Posterior cingulate gyrus (tissue), 11 donors: ENCODE measurements at regions not wholly inside any gene's neighbourhood (a gene's known extent, or its start where the extent isn't known, plus 50 kb on each side); places are given as distances from the start of the nearest gene placed in this dataset.
"Not testable (repeated sequence)": the region's sequence is repeated elsewhere in the genome, so short reads cannot be mapped to it uniquely, and the experiment has no call there.

Experiments used
- DNase-seq, 10 donors: peaks; one replicate each; pipeline versions ENCODE4 v3.0.0 to v3.0.0-alpha.2; 2020 to 2021; ENCODE audit warnings: mixed read lengths in 3 of 10
- intact Hi-C: fragments of 100-400 bp; cut with DNase I; formaldehyde crosslinking; loops from one replicate; pipeline ENCODE4 v1.15.1; 2023

DNA sequence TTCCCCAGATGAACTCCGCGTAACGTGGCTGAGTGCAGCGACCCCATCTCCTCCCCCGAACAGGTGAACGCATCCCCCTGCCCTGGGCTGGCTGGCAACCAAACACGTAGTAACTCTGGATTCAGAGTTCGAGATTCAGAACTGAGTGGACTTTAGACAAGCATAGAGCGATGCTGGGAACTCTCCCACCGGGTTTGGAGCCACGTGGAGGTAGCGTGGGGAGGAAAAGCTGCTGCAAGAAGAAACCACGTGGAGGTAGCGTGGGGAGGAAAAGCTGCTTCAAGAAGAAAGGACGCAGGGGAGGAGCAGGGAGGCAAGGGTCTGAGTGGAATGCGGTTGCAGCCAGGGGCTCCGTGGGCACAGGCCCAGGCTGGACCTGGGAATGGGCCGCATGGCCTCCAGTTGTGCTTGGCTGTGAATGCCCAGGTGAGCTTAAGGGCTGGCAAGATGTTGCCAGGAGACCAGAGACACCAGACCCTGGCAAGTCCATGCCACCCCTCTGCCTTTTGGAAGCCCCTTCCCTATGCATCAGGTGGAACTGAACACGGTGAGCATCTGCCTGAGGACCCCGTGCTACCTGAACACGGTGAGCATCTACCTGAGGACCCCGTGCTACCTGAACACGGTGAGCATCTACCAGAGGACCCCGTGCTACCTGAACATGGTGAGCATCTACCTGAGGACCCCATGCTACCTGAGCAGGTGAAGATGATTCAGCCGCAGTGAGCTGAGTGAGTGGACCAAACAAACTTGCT, 118.0 kb upstream of the FRMD1 start:
- peak in 2 of 10 donors; percentile 35 to 70 for DNase-seq
- intact Hi-C loops, result no loop called here

DNA sequence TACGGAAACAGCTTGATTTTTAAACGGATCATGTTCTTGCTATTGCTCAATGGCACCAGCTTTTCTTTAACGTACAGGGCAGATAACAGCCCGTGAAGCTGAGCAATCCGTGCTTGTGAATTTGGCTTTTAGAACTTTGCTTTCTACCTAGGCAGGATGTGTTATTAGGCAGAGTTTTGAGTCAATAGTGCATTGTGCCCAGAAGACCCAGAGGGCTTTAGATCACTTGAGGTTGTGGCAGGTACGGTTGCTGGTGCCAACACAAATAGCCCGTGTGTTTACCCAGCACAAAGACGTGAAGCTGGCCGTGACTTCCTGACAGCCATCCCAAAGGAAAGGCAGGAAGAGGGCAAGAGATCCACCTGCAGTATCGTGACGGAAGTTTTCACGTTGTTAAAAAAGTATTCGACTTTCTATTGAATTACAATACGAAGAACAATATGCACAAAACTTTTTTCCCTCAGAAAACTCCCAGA, 117.4 kb upstream of the FRMD1 start:
- peak in 1 of 10 donors; percentile 40 for DNase-seq
- intact Hi-C loops, result no loop called here

DNA sequence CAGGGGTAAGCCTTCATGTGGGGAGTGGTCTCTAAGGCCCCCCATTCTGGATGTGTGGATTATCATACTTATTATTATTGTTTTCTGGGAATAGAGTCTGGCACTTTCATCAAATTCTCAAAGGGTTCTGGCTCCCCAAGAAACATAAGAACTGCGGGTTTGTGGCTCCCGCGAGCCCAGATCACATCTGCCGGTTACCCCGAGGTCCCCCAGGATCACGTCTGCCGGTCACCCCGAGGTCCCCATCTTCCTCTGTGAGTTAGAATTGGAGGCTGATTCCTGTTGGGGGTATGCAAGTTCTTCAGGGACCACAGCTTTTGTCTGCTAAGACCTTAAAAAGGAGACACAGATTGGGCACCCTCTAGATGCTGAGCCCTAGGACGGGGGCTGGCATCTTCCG, 116.7 kb upstream of the FRMD1 start:
- intact Hi-C loops, result no loop called here
- peak in 2 of 10 donors; percentile 46 to 61 for DNase-seq

DNA sequence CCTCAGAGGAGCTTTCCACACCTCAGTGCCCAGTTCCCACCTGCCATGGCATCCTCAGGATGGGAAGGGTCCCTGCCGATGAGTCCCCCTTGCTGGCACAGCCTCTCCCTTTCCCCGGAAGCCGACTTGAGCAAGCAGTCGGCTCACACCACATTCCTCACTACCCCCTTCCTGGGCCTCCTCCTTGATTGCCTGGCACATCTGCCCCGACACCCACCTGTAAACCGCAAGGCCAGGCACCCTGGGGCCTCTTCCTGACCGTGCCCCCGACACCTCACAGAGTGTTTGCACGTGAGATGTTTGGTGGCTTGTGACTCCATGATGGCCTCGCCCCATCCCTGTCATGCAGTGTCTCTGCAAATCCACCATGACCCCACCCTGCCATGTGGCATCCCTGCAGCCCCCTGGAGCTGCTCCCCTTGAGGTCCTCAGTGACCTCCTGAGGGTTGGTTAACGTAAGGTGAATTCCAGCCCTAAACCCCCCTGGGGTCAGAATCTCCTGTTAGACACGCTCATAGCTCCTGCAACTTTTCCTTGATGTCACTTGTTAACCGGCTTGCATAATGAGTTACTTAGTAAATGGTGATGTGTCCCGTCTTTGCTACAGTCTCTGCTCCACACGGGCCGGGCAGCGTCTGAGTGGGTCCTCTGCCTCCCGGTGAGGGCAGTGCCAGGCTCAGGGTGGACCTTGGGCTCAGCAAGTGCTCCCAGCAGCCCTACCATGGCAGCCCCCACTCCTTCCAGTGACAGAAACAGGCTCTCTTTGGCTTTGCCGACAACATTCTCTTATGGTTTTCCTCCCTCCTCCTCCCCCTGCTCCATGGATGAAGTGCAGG, 115.9 kb upstream of the FRMD1 start:
- DNase-seq, result peak in 2 of 10 donors; percentile 54 to 59
- intact Hi-C loops, result no loop called here

DNA sequence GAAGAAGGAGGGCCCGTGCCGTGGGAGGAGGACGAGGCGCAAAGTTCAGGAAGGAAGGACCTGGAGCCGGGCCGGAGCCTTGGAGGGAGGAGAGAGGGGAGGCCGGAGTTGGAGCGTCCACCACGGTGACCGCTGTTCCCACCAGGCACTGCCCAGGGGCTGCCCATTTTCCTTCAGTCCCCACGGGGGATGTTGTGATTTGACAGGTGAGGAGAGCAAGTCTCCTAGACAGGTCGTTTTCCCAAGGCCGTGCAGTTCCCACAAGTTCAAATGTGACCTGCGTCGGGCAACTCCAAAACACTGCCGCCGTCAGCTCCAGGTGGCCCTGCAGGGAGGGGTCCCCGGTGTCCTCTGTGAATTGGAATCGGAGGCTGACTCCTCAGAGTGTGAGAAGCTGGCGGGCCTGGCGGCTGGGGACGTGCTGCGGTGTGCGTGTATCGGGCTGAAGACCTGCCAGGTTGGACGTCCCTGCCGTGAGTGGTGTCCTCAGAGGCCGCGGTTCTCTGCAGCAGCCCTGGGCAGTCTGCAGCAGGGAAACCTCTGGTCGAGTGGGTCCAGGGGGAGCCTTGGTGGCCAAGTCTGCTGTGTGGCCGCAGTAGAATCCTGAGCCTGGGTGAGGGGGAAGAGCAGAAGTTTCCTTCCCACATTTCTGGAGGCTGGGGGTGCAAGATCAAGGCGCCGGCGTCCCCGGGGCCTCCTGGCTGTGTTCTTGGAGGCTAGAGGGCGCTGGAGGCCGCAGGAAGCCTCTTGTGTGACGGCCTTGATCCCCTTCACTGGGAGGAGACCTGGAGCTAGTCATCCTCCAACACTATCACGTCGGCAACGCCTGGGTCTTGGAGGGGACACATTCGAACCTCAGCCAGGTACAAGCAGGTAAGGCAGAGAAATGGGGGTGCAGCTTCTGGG, 115.1 kb upstream of the FRMD1 start:
- intact Hi-C loops, result no loop called here
- peak in 3 of 10 donors; percentile 61 to 81 (median 74) for DNase-seq

DNA sequence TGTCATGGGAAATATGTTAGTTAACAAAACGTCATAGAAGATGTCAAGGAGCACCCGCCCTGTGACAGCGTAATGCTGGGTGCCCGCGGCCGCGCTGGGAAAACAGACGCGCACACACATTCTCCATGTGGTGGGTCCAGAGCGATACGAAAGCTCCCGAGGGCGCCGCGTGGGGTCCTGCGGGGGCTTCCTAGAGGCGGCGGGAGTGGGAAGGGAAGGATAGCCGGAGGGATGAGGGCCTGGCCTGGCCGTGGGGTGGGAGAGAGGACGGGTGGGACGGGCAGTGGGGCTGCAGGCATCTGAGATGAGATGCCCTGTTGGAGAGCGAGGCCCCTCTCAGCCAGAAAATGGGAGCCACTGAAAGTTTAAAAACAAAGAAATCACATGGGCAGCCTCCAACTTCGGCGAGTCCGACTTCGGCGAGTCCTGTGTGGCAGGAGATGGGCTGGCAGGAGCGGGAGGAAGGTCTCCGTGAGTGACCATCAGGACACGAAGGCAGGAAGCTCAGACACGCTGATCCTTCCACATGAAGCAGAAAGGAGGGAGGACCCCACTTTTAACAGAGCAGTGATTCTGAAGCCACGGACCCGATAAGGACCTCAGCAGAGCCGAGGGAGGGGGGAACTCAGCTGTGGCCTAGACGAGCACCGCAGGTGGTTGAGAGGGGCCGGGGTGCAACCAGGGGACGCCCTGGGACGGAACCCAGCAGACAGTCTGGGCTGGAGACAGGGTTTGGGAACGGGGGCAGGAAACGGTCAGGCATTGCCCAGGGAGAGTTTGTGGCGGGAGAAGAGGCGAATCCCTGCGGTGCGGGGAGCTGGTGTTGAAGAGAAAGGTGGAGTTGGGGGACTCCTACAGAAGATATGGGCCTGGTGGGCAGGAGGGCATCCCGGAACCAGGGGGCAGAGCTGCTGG, 114.1 kb upstream of the FRMD1 start:
- intact Hi-C loops, result no loop called here
- DNase-seq, result peak in 3 of 10 donors; percentile 56 to 77 (median 58)

DNA sequence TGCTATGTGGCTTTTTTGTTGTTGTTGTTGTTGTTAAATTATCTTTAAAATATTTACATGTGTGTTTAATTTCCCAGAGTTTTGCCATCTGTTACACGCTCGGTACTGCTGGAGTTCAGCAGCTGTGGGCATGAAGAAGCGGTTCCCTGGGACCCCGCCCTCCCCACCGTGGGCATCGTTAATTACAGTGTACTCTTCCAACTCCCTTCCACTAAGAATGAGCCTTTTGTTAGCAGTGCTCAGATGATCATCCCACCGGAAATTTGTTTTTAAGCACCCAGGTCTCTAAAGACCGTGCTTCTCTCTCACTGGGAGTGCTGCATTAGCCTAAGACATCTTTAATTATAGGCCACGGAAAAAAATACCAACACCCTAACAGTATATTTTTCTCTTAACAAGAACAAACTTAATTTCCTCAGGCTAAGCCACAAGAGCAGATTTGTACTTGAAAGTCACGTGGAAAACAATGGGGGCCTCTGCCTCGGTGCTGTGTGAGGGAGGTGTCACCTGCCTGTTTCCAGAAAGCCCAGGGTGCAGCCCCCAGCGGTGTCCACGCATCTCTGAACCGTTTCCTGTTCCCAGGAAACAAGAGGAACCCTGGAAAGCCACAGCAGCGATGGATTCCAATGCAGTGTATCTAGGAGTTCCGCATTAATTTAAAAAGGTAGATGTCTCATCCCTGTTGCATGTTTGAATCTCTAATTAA, 113.3 kb upstream of the FRMD1 start:
- peak in 1 of 10 donors; percentile 24 for DNase-seq
- intact Hi-C loops, result no loop called here

DNA sequence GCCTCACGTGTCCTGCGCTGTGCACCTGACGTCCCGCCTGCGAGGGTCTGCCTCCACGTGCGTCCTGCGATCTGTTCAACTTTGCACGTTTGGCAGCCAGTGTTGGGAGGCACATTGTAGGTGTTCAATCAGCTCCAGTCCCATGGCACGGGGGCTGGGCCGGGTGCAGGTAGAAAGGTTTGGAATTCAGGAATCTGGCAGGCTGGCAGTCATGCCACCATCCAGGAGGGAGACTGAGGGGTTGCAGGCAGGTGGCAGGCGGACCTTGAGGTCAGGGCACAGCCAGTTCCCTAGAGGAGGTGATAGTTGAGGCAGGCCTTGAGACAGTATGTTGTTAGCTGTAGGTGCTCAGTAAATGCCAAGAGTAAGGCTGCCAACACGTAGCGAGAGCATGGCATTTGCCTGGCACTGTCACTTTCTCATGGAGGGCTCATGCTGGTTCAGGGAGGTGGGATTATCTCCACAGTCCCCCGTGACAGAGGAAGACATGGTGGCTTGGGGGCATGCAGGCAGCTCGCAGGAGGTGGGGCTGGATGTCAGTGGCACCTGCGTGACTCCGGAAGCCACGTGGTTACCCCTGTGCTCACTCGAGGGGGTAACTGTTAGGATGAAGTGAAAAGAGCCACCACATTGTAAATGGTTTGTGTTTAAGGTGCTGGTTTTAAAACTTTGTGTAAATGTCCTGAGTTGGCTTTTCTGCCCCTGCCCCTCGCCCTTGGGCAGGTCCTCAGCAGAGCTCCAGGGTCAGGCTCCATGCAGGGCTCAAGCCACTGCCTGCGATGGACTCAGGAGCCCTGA, 111.8 kb upstream of the FRMD1 start:
- peak in 2 of 10 donors; percentile 59 to 77 for DNase-seq
- intact Hi-C loops, result no loop called here

DNA sequence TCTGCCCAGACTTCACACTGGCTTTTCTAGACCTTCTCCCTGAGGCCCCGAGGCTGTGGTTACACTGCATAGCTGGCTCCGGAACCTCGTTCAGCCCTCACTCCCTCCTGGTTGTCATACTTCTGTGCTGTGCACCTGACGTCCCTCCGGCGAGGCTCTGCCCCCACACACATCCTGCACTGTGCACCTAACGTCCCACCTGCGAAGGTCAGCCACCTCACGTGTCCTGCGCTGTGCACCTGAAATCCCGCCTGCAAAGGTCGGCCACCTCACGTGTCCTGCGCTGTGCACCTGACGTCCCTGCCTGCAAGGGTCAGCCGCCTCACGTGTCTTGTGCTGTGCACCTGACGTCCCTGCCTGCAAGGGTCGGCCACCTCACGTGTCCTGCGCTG, 111.0 kb upstream of the FRMD1 start:
- intact Hi-C loops, result no loop called here
- DNase-seq, result peak in 2 of 10 donors; percentile 44 to 64

DNA sequence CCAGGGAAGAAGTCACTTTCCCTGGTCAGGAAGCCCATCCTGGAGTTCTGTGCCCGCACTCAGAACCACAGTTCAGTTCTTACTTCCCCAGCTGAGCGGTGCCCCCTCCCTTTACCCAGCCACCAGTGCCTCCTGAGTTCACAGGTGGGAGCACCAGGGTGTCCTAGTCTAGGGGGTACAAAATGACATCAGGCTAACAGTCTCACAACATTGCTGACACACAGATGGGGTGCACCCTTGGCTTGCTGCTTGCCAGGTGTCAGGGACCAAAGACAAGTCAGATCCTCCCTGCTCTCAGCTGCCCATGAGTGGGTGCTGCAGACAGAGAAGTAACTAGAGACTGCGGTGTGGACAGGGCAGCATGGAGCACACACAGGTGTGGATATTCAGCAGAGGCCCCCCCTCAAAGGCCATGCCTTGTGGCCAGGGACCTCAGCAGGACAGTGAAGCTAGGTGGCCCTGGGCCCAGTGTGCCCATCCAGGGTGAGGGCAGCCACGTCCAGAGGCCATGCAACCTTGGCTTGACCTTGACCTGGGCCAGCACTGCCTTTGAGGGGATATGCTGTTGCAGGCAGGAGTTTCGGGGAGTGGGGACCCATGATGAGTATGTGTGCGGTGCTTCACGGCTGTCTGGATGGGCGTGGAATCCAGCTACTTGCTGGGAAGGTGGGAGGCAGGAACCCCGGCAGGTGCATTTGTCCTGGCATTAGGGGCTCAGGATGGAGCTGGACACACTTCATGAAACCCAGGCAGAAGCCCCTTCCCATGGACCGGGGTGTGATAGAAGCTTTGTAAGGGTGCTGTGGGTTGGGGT, 110.4 kb upstream of the FRMD1 start:
- intact Hi-C loops, result no loop called here
- DNase-seq, result peak in 2 of 10 donors; percentile 22 to 51

DNA sequence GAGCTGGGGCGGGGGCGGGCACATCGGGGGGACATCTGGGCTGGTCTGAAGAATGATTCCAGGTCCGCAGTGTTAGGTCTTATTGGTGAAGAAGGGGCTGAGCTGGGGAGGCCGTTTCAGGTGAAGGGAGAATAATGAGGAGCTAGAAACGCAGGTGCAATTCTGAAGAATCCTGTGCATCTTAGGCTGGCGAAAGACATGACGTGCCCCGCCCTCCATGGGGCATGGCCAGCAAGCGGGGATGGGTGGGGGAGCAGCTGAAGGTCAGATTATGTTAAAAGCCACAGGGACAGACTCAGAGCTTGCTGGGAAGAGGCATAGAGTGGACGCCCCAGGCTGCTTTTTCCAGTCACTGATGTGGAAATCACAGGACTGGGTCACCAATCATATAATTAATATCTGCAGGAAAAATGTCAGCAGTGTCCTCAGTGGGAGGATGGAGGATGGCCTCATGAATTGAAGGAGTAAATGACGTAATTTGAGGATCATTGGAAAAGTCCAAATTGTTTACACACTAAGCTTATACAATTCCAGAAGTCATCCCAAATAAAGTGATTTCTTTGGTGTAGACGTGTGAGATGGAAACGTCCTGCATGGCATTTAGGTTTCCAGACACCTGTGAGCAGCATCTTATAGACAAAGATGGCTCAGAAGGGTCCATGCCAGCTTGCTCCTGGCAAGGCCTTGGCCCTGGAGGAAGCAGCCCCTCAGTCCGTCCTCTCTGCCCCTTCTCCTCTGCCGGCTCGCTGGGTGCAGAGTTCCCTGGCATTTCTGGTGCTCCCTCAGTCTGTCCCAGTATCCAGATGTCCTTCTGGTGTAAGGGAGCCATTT, 109.6 kb upstream of the FRMD1 start:
- DNase-seq, result peak in 1 of 10 donors; percentile 43
- intact Hi-C loops, result no loop called here

DNA sequence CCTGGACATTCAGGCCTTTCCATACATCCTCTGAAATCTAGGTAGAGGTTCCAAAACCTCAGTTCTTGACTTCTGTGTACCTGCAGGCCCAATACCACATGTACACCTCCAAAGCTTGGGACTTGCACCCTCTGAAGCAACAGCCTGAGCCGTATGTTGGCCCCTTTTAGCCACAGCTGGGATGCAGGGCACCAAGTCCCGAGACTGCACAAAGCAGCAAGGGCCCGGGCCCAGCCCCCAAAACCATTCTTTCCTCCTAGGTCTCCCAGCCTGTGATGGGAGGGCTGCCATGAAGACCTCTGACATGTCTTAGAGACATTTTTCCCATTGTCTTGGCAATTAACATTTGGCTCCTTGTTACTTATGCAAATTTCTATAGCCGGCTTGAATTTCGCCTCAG, 107.4 kb upstream of the FRMD1 start:
- intact Hi-C loops, result no loop called here
- peak in 2 of 10 donors; percentile 34 to 68 for DNase-seq

DNA sequence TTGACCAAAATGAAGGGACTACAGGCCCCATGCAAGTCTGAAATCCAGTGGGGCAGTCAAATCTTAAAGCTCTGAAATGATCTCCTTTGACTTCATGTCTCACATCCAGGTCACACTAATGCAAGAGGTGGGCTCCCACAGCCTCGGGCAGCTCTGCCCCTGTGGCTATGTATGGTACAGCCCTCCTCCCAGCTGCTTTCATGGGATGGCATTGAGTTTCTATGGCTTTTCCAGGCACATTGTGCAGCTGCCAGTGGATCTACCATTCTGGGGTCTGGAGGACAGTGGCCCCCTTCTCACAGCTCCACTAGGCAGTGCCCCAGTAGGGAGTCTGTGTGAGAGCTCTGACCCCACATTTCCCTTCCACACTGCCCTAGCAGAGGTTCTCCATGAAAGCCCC, 107.0 kb upstream of the FRMD1 start:
- peak in 2 of 10 donors; percentile 7 to 61 for DNase-seq
- intact Hi-C loops, result not testable (repeated sequence)

DNA sequence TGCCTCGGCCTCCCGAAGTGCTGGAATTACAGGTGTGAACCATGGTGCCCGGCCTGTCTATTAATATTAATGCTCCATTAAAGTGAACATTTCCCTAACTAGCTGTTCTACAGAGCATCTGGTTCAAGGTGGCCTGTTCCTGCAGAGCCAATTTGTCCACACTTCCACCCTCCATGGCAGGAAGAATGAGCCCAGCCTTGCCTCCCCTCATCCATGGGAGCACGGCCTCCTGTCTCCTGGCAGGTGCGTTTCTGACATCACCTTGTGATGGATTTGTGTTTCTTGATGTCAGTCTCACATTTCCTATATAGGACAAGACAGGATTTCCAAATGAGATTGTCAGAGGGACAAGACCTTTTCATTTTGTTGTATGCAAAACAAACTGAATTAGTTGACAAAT, 105.7 kb upstream of the FRMD1 start:
- intact Hi-C loops, result no loop called here
- no peak for DNase-seq

DNA sequence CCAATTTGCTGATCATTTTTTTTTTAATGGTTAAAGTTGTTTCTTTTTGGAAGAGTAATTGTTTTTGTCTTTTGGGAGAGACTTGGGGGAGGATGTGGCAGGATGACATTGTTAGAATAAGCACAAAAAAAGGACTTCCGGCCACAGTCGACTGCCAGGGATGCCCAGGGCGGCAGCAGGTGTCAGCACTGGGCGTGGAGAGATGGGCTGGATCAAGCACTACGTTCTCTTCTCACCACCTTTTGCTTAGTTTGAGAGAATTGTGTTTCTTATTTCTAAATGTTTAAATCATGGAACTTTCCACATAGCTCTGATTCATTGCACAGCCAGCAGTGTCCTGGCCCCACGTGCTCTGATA, 104.6 kb upstream of the FRMD1 start:
- intact Hi-C loops, result no loop called here
- no peak for DNase-seq

DNA sequence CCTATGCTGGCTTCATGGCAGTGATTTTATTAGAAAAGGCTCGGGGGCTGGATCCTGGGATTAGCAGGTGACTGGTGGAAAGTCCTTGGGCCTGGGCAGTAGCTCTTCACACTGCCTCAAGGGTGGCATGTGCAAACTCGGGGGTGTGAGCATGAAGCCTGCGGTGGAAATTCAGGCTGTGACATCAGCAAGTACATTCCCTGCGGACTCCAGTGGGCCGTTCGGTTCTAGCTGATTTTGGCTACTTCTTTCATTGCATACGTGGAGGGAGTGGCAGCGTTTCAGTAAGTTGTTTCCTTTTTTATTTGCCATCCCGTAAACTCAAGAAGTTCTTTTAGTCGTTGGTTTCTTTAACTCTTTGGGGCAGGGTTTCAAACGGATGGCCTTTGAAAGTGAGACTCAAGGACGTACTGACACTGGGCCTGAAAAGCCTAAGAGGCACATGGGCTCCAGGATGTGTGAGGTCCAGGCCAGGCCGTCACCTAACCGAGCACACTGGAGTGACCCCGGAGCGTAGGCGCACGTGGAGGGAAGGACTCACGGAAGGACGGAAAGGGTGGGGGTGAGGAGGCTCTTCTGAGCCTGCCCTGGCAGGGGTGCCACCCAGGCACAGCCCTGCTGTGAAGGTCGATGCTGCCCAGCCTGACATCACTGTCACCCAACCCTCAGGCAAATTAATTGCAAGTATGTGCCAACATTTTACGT, 104.0 kb upstream of the FRMD1 start:
- intact Hi-C loops, result no loop called here

More for the DNA sequence above, 104.0 kb upstream of the FRMD1 start:
- no peak for DNase-seq
